Stimulated activated CD4-positive, alpha-beta T cell treated with anti-CD3 and anti-CD28 coated beads, Interleukin-1b, Interleukin-23, amount 100 ng/mL, for 24 hours (primary cell): ENCODE measurements at regions not wholly inside any gene's neighbourhood (a gene's known extent, or its start where the extent isn't known, plus 50 kb on each side); places are given as distances from the start of the nearest gene placed in this dataset.

Experiments
- DNase-seq, 4 experiments: peaks; one replicate each; pipeline ENCODE4 v3.0.0-alpha.2; 2020; ENCODE audit warnings: low read depth in 4 of 4, low spot score in 1 of 4

- no peak for DNase-seq
These were observed 220.5 kb downstream of the CENPF start for GRCh38 chr1:214823311-214824117.

GRCh38 chr1:214824763-214825162, 221.8 kb downstream of the CENPF start:
- DNase-seq: no peak

- DNase-seq: no peak
These were observed 223.6 kb downstream of the CENPF start for GRCh38 chr1:214826619-214827018.

- DNase-seq: no peak
These were observed 224.9 kb downstream of the CENPF start for GRCh38 chr1:214827883-214828282.

GRCh38 chr1:214830941-214831340, 227.9 kb downstream of the CENPF start:
- DNase-seq: no peak

- no peak for DNase-seq
These were observed 229.0 kb downstream of the CENPF start for GRCh38 chr1:214831956-214832355.

- no peak for DNase-seq
These were observed 230.3 kb downstream of the CENPF start for GRCh38 chr1:214833178-214833756.

GRCh38 chr1:214837376-214837775, 234.4 kb downstream of the CENPF start:
- DNase-seq: no peak

- no peak for DNase-seq
These were observed 235.4 kb downstream of the CENPF start for GRCh38 chr1:214838351-214838750.

GRCh38 chr1:214840356-214840755, 237.4 kb downstream of the CENPF start:
- no peak for DNase-seq

- no peak for DNase-seq
These were observed 239.7 kb upstream of the KCNK2 start for GRCh38 chr1:214842856-214843255.

GRCh38 chr1:214843281-214843680, 239.3 kb upstream of the KCNK2 start:
- no peak for DNase-seq

- DNase-seq: no peak
These were observed 238.2 kb upstream of the KCNK2 start for GRCh38 chr1:214844319-214844718.

GRCh38 chr1:214846276-214846675, 236.3 kb upstream of the KCNK2 start:
- no peak for DNase-seq

- no peak for DNase-seq
These were observed 235.3 kb upstream of the KCNK2 start for GRCh38 chr1:214847071-214847810.

- DNase-seq: no peak
These were observed 234.4 kb upstream of the KCNK2 start for GRCh38 chr1:214848101-214848500.

- DNase-seq: no peak
These were observed 232.0 kb upstream of the KCNK2 start for GRCh38 chr1:214850432-214851050.

GRCh38 chr1:214853340-214853739, 229.2 kb upstream of the KCNK2 start:
- no peak for DNase-seq

- no peak for DNase-seq
These were observed 228.2 kb upstream of the KCNK2 start for GRCh38 chr1:214854126-214854875.

GRCh38 chr1:214856843-214857242, 225.7 kb upstream of the KCNK2 start:
- no peak for DNase-seq

- no peak for DNase-seq
These were observed 224.8 kb upstream of the KCNK2 start for GRCh38 chr1:214857716-214858115.
